HEK293 (cell line): ENCODE measurements at regions not wholly inside any gene's neighbourhood (a gene's known extent, or its start where the extent isn't known, plus 50 kb on each side); places are given as distances from the start of the nearest gene placed in this dataset.

ENCODE experiments used
- CTCF ChIA-PET: fragments of 350-600 bp; formaldehyde crosslinking; extraction: SDS; loops from one replicate; lab custom pipeline; 2021; ENCODE audit warnings: antibody characterized with exemption; lab: Yijun Ruan, JAX
- POLR2A ChIA-PET: fragments of 300-600 bp; formaldehyde crosslinking; extraction: SDS; loops from one replicate; lab custom pipeline; 2020; ENCODE audit warnings: antibody characterized with exemption, inconsistent platforms; lab: Yijun Ruan, JAX
- H3K27ac ChIP-seq: fragments of 200-500 bp; sonication (Bioruptor generic); 2 replicates; pipeline ENCODE4 v1.5.1; 2014; ENCODE audit warnings: low read depth, low read length, control low read depth, inconsistent platforms; ENCODE audit errors: extremely low read depth
- H3K36me3 ChIP-seq, 2 experiments: fragments of 200-500 bp in 1 of 2; sonication (Bioruptor generic) in 1 of 2; 1 replicate in 1 of 2; 2 replicates in 1 of 2; pipeline ENCODE4 v1.5.1; 2014 to 2017; ENCODE audit warnings: inconsistent platforms in 2 of 2, low read length in 2 of 2; ENCODE audit not compliant: control insufficient read depth in 2 of 2, insufficient read depth in 1 of 2
- H3K4me1 ChIP-seq: fragments of 200-500 bp; sonication (Bioruptor generic); 2 replicates; pipeline ENCODE4 v1.5.1; 2014; ENCODE audit warnings: mild to moderate bottlenecking, low read length, inconsistent platforms; ENCODE audit not compliant: control insufficient read depth, insufficient read depth
- H3K4me3 ChIP-seq: 2 replicates; pipeline ENCODE4 v1.5.1; 2011; ENCODE audit warnings: low read depth, mild to moderate bottlenecking, control low read depth, low read length, moderate library complexity
- H3K9me3 ChIP-seq: fragments of 200-500 bp; sonication (Bioruptor generic); 2 replicates; pipeline ENCODE4 v1.5.1; 2014; ENCODE audit warnings: low read depth, low read length, inconsistent platforms; ENCODE audit not compliant: control insufficient read depth, insufficient read depth
- ATF2 ChIP-seq: fragments of 450-650 bp; formaldehyde crosslinking; IDR thresholded peaks from 2 replicates; pipeline ENCODE4 v1.5.1; 2016; ENCODE audit warnings: missing biosample characterization, missing genetic modification characterization, low read depth
- BCL11A ChIP-seq: fragments of 450-650 bp; formaldehyde crosslinking; IDR thresholded peaks from 2 replicates; pipeline ENCODE4 v1.5.1; 2016; ENCODE audit warnings: low read depth, missing biosample characterization, missing genetic modification characterization
- CTCF ChIP-seq: fragments of 450-650 bp; formaldehyde crosslinking; IDR thresholded peaks from 2 replicates; pipeline ENCODE4 v1.5.1; 2016; ENCODE audit warnings: missing biosample characterization, missing genetic modification characterization
- PATZ1 ChIP-seq: fragments of 450-650 bp; formaldehyde crosslinking; IDR thresholded peaks from 2 replicates; pipeline ENCODE4 v1.5.1; 2016; ENCODE audit warnings: missing biosample characterization, missing genetic modification characterization
- PBX3 ChIP-seq: sonication (generic); formaldehyde crosslinking; IDR thresholded peaks from 2 replicates; pipeline ENCODE4 v1.8.1; 2022; ENCODE audit warnings: mild to moderate bottlenecking, moderate library complexity, missing genetic modification reagents
- PRDM1 ChIP-seq: fragments of 450-650 bp; formaldehyde crosslinking; IDR thresholded peaks from 2 replicates; pipeline ENCODE4; 2016; ENCODE audit warnings: missing biosample characterization, missing genetic modification characterization
- SP7 ChIP-seq: fragments of 450-650 bp; formaldehyde crosslinking; IDR thresholded peaks from 2 replicates; pipeline ENCODE4 v1.5.1; 2016; ENCODE audit warnings: missing biosample characterization, missing genetic modification characterization
- YY1 ChIP-seq: fragments of 450-650 bp; formaldehyde crosslinking; IDR thresholded peaks from 2 replicates; pipeline ENCODE4 v1.5.1; 2018; ENCODE audit warnings: missing biosample characterization, missing genetic modification characterization
- ZBTB49 ChIP-seq: fragments of 450-650 bp; formaldehyde crosslinking; IDR thresholded peaks from 2 replicates; pipeline ENCODE4 v1.5.1; 2016; ENCODE audit warnings: missing biosample characterization, missing genetic modification characterization, low read depth
- ZNF18 ChIP-seq: fragments of 450-650 bp; formaldehyde crosslinking; IDR thresholded peaks from 2 replicates; pipeline ENCODE4 v1.5.1; 2016; ENCODE audit warnings: missing biosample characterization, missing genetic modification characterization
- ZNF214 ChIP-seq: fragments of 450-650 bp; formaldehyde crosslinking; IDR thresholded peaks from 2 replicates; pipeline ENCODE4 v1.5.1; 2017; ENCODE audit warnings: missing biosample characterization, mild to moderate bottlenecking, missing genetic modification characterization, borderline replicate concordance
- ZNF292 ChIP-seq: fragments of 450-650 bp; formaldehyde crosslinking; IDR thresholded peaks from 2 replicates; pipeline ENCODE4 v1.5.1; 2016; ENCODE audit warnings: low read depth, missing biosample characterization, missing genetic modification characterization, borderline replicate concordance
- ZNF426 ChIP-seq: fragments of 450-650 bp; formaldehyde crosslinking; IDR thresholded peaks from 2 replicates; pipeline ENCODE4 v1.5.1; 2017; ENCODE audit warnings: missing biosample characterization, missing genetic modification characterization, mild to moderate bottlenecking, inconsistent platforms, moderate library complexity
- ZNF514 ChIP-seq: fragments of 450-650 bp; formaldehyde crosslinking; IDR thresholded peaks from 2 replicates; pipeline ENCODE4 v1.5.1; 2016; ENCODE audit warnings: missing biosample characterization, missing genetic modification characterization
- ZNF561 ChIP-seq: fragments of 450-650 bp; IDR thresholded peaks from 2 replicates; pipeline ENCODE4 v1.5.1; 2018; ENCODE audit warnings: missing biosample characterization, missing genetic modification characterization, borderline replicate concordance
- ZNF621 ChIP-seq: fragments of 450-650 bp; formaldehyde crosslinking; IDR thresholded peaks from 2 replicates; pipeline ENCODE4 v1.5.1; 2017; ENCODE audit warnings: missing biosample characterization, missing genetic modification characterization
- ZNF623 ChIP-seq: fragments of 450-650 bp; formaldehyde crosslinking; IDR thresholded peaks from 2 replicates; pipeline ENCODE4 v1.5.1; 2016; ENCODE audit warnings: missing biosample characterization, missing genetic modification characterization
- ZNF837 ChIP-seq: fragments of 450-650 bp; formaldehyde crosslinking; IDR thresholded peaks from 2 replicates; pipeline ENCODE4 v1.5.1; 2016; ENCODE audit warnings: missing biosample characterization, missing genetic modification characterization
- ZXDB ChIP-seq: fragments of 450-650 bp; formaldehyde crosslinking; IDR thresholded peaks from 2 replicates; pipeline ENCODE4 v1.5.1; 2016; ENCODE audit warnings: missing biosample characterization, missing genetic modification characterization

- TF ChIP-seq ZNF561 (tag by site-specific recombination) (no peak), ZBTB49 (tag by site-specific recombination) (no peak), ZNF214 (tag by site-specific recombination) (no peak), ZNF292 (tag by site-specific recombination) (no peak)
Observed at GRCh38 chr6:164751395-164751794, 558.0 kb downstream of the C6orf118 start (continued).

- H3K9me3 ChIP-seq = no peaks in the 10 kb centered on the region
- POLR2A ChIA-PET = no interaction called here
Observed at GRCh38 chr6:164750128-164750527, 559.3 kb downstream of the C6orf118 start.

GRCh38 chr6:164749221-164750064, 560.0 kb downstream of the C6orf118 start:
- ChIA-PET CTCF (no interaction called here), POLR2A (no interaction called here)
- TF ChIP-seq ZNF837 (no peak), PRDM1 (no peak), PATZ1 (tag by site-specific recombination) (no peak), ZNF426 (tag by site-specific recombination) (no peak), CTCF (no peak), ZNF18 (tag by site-specific recombination) (no peak), PBX3 (no peak), SP7 (tag by site-specific recombination) (no peak), YY1 (no peak), ZXDB (tag by site-specific recombination) (no peak), ATF2 (tag by site-specific recombination) (no peak)

More at GRCh38 chr6:164750128-164750527, 559.3 kb downstream of the C6orf118 start:
- H3K27ac ChIP-seq = no peak overlapping the region
- CTCF ChIA-PET = no interaction called here
- TF ChIP-seq ZNF514 (tag by site-specific recombination) (no peak), BCL11A (tag by site-specific recombination) (no peak), ZNF623 (tag by site-specific recombination) (no peak), ZNF621 (tag by site-specific recombination) (no peak)
- TF ChIP-seq, all 188 proteins: peak for 0
- H3K36me3 ChIP-seq = no peaks in the 10 kb centered on the region
- H3K4me3 ChIP-seq = no peak overlapping the region
- no peaks in the 10 kb centered on the region for H3K4me1 ChIP-seq

More at GRCh38 chr6:164749221-164750064, 560.0 kb downstream of the C6orf118 start:
- Histone ChIP-seq H3K4me1 (no peaks in the 10 kb centered on the region), H3K36me3 (no peaks in the 10 kb centered on the region), H3K27ac (no peak overlapping the region), H3K9me3 (no peaks in the 10 kb centered on the region), H3K4me3 (no peak overlapping the region)
